Endodermal cell (in vitro differentiated cells): ENCODE measurements at regions not wholly inside any gene's neighbourhood (a gene's known extent, or its start where the extent isn't known, plus 50 kb on each side); places are given as distances from the start of the nearest gene placed in this dataset.

Experiments used
- DNase-seq: peaks from one replicate; pipeline ENCODE4 v3.0.0-alpha.2; 2017
- H3K27ac ChIP-seq: 2 replicates; pipeline ENCODE4 v1.5.1; 2013; ENCODE audit warnings: mild to moderate bottlenecking, low read depth, low read length, moderate library complexity
- H3K27me3 ChIP-seq: 2 replicates; pipeline ENCODE4 v1.6.1; 2013; ENCODE audit warnings: mild to moderate bottlenecking, low read length, moderate library complexity; ENCODE audit not compliant: insufficient read depth, control insufficient read depth, poor library complexity, severe bottlenecking
- H3K36me3 ChIP-seq: 2 replicates; pipeline ENCODE4 v1.7.0; 2013; ENCODE audit warnings: mild to moderate bottlenecking, low read length, moderate library complexity; ENCODE audit not compliant: control insufficient read depth, insufficient read depth
- H3K4me1 ChIP-seq: one replicate; pipeline ENCODE4 v1.7.0; 2013; ENCODE audit warnings: low read length; ENCODE audit not compliant: control insufficient read depth, insufficient read depth
- H3K4me3 ChIP-seq: 2 replicates; pipeline ENCODE4 v1.5.1; 2013; ENCODE audit warnings: mild to moderate bottlenecking, low read length, moderate library complexity
- H3K9ac ChIP-seq: 2 replicates; pipeline ENCODE4 v1.6.1; 2013; ENCODE audit warnings: mild to moderate bottlenecking, low read length, moderate library complexity; ENCODE audit not compliant: poor library complexity, severe bottlenecking; ENCODE audit errors: extremely low read depth
- H3K9me3 ChIP-seq: 2 replicates; pipeline ENCODE4 v1.6.1; 2013; ENCODE audit warnings: mild to moderate bottlenecking, low read length, moderate library complexity; ENCODE audit not compliant: control insufficient read depth
- H3K27ac Mint-ChIP-seq: 2 replicates; pipeline ENCODE4 v1.8.0; 2020; ENCODE audit warnings: mixed read lengths
- H3K27me3 Mint-ChIP-seq: 2 replicates; pipeline ENCODE4 v1.8.0; 2021; ENCODE audit warnings: mild to moderate bottlenecking, mixed read lengths; ENCODE audit not compliant: insufficient read depth
- H3K36me3 Mint-ChIP-seq: 2 replicates; pipeline ENCODE4 v1.8.0; 2020; ENCODE audit warnings: low read depth, mixed read lengths
- H3K4me1 Mint-ChIP-seq: 2 replicates; pipeline ENCODE4 v1.8.0; 2020; ENCODE audit warnings: mixed read lengths
- H3K4me3 Mint-ChIP-seq: 2 replicates; pipeline ENCODE4 v1.8.0; 2020; ENCODE audit warnings: mild to moderate bottlenecking, moderate library complexity, mixed read lengths
- H3K9me3 Mint-ChIP-seq: 2 replicates; pipeline ENCODE4 v1.8.0; 2020; ENCODE audit warnings: mild to moderate bottlenecking, mixed read lengths
- WGBS, 2 experiments: methylation state at CpG; one replicate each; pipeline versions ENCODE4 v1.1.5 to v1.1.7; 2013; ENCODE audit warnings: missing lambda C conversion rate in 2 of 2, mixed read lengths in 1 of 2; ENCODE audit not compliant: insufficient coverage in 1 of 2, insufficient read length in 1 of 2; 5-methylcytosine and 5-hydroxymethylcytosine counted together
- TF ChIP-seq, protein P1 (sequence below): fragments of 200-600 bp; sonication (generic); conservative IDR thresholded peaks from 2 replicates; pipeline ENCODE4 v1.5.0; 2021; ENCODE audit warnings: antibody characterized with exemption, mild to moderate bottlenecking

DNA sequence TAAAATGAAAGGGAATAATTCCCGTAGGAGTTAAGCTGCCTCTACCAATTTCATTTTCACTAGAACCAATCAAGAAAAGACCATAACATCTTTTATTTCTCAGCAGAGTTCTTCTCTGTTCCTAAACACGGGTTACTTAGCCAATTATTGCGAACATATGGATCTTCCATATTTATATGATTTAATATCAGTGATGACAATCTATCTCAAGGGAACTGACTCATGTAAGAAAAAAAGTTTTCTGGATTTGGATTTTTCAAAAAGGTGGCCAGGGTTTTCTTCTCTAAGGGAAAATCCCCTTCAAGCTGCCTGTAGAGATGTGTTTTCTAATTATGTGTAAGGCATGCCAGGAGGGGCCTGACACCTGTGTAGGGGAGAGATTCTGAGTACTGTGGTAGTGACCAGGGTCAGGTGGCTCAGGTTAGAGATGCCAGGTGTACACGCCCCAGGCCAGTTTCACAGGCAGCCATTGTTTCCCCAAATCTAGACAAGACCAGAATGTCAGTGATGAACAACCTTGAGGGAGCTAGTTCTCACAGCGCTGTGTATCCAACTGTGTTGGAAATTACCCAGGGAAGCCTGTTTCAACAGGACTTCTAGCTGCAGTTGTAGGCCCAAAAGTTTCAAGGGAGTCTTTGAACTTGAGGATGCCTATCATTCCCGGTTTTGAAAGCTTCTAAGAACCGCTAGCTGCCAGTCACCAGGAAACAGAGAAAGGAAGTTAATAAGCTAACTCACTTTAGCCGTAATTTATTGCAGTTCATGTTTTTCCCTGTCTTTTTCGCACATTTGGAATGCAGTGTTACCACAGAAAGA, 572.5 kb upstream of the RGMB start:
- Mint-ChIP-seq H3K36me3 (peaks cover 11% of the 10 kb centered on the region), H3K9me3 (peaks cover 6% of the 10 kb centered on the region), H3K4me3 (no peak overlapping the region), H3K4me1 (peaks cover 7% of the 10 kb centered on the region), H3K27me3 (no peaks in the 10 kb centered on the region), H3K27ac (no peak overlapping the region)
- Histone ChIP-seq H3K27me3 (no peaks in the 10 kb centered on the region), H3K9me3 (peaks cover 7% of the 10 kb centered on the region), H3K4me3 (no peak overlapping the region), H3K36me3 (peaks cover 13% of the 10 kb centered on the region), H3K27ac (no peak overlapping the region), H3K9ac (no peak overlapping the region), H3K4me1 (no peaks in the 10 kb centered on the region)
- peak; percentile 32 for DNase-seq
- TF ChIP-seq, protein P1, sequence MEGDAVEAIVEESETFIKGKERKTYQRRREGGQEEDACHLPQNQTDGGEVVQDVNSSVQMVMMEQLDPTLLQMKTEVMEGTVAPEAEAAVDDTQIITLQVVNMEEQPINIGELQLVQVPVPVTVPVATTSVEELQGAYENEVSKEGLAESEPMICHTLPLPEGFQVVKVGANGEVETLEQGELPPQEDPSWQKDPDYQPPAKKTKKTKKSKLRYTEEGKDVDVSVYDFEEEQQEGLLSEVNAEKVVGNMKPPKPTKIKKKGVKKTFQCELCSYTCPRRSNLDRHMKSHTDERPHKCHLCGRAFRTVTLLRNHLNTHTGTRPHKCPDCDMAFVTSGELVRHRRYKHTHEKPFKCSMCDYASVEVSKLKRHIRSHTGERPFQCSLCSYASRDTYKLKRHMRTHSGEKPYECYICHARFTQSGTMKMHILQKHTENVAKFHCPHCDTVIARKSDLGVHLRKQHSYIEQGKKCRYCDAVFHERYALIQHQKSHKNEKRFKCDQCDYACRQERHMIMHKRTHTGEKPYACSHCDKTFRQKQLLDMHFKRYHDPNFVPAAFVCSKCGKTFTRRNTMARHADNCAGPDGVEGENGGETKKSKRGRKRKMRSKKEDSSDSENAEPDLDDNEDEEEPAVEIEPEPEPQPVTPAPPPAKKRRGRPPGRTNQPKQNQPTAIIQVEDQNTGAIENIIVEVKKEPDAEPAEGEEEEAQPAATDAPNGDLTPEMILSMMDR: no peak
- 89% methylated on average over 7 to 9 of the region's 9 CpGs for WGBS, 2 experiments

DNA sequence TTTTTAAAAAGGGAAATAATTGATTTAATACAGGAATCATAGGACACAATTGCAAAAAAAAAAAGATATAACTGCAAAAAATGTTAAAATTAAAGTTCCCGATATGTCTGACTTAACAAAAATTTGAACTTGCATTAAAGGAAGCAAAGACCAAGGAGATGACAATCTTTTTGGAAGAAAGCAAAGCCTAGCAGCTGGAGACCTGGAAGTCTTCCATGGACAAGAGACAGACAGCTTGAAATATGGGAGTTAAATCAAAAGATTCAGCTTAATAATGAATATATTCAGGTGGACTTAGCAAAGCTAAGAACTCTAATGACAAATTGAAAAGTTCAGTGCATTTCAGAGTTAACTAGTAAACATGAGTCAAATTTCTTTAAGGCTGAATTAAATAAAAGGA, 568.7 kb upstream of the RGMB start:
- no peak overlapping the region for H3K9ac ChIP-seq
- H3K27me3 ChIP-seq: no peaks in the 10 kb centered on the region
- H3K9me3 Mint-ChIP-seq: peaks cover 6% of the 10 kb centered on the region
- WGBS, 2 experiments: 96 to 100% methylated on average over 1 of the region's 1 CpG
- H3K4me3 ChIP-seq: no peak overlapping the region
- peaks cover 9% of the 10 kb centered on the region for H3K4me1 Mint-ChIP-seq
- peaks cover 11% of the 10 kb centered on the region for H3K36me3 Mint-ChIP-seq
- no peaks in the 10 kb centered on the region for H3K27me3 Mint-ChIP-seq
- H3K4me3 Mint-ChIP-seq: no peak overlapping the region
- H3K36me3 ChIP-seq: peaks cover 13% of the 10 kb centered on the region
- H3K9me3 ChIP-seq: peaks cover 7% of the 10 kb centered on the region
- H3K27ac Mint-ChIP-seq: no peak overlapping the region
- TF ChIP-seq, protein P1: no peak
- H3K27ac ChIP-seq: no peak overlapping the region
- H3K4me1 ChIP-seq: peaks cover 3% of the 10 kb centered on the region
- no peak for DNase-seq

DNA sequence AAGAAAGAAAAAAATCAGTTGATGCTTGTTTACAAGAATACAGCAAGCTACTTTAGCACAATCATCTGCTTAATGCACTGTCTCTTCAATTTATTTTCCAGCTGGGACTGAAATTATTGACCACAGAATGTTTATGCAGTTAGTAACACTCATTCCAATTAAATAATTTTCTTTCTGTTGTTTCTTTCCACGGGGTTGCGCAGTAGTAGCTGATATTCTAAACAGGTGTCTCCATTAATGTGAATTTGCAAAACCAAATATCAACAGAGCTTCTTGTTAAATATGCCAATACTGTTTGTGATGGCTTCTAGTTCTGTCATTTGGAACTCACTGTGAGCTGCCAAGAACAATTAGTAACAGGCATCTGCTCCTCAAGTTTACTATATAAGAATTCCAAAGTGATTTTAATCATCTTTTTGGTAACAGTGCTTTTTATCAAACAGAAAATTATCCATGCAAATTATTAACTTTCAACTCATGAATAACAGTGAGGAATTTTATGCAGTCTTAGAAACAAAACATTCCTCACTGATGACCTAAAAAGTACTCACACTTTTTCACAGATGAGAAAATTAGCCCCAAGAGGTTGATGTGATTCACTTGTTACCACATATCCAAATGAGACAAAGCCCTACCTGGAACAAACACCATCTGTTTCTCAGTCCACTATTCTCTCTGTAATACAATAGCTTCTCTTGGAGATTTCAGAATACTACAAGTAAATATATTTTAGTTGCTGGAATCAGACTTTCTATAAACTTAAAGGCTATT, 567.6 kb upstream of the RGMB start:
- Histone ChIP-seq H3K4me1 (peaks cover 4% of the 10 kb centered on the region), H3K4me3 (no peak overlapping the region), H3K9me3 (peaks cover 7% of the 10 kb centered on the region), H3K27ac (no peak overlapping the region), H3K9ac (no peak overlapping the region), H3K36me3 (peaks cover 13% of the 10 kb centered on the region), H3K27me3 (no peaks in the 10 kb centered on the region)
- WGBS, 2 experiments: 86% methylated on average over 2 of the region's 2 CpGs; no CpG with 5 or more reads in 1 of the 2 experiments
- no peak for DNase-seq
- Mint-ChIP-seq H3K27ac (no peak overlapping the region), H3K4me1 (peaks cover 14% of the 10 kb centered on the region), H3K4me3 (no peak overlapping the region), H3K36me3 (peaks cover 11% of the 10 kb centered on the region), H3K27me3 (no peaks in the 10 kb centered on the region), H3K9me3 (peaks cover 6% of the 10 kb centered on the region)
- TF ChIP-seq, protein P1: no peak
